A549 (cell line): ENCODE measurements at regions not wholly inside any gene's neighbourhood (a gene's known extent, or its start where the extent isn't known, plus 50 kb on each side); places are given as distances from the start of the nearest gene placed in this dataset.

Experiments
- ATAC-seq, 2 experiments: fragments of 200-7000 bp in 1 of 2; fragments of >200 bp in 1 of 2; cut with Nextera tagmentation in 1 of 2; cut with Tn5 transposase in 1 of 2; 3 replicates each; pipeline versions ENCODE4 v1.8.0 to v1.9.1; 2018 to 2020; ENCODE audit warnings: mild to moderate bottlenecking in 1 of 2, moderate library complexity in 1 of 2
- CTCF ChIA-PET: fragments of 300-600 bp; sonication (Branson Sonifier 250); formaldehyde crosslinking; extraction: SDS; loops from one replicate; lab custom pipeline; 2021; ENCODE audit warnings: antibody characterized with exemption, inconsistent platforms; lab: Yijun Ruan, JAX
- POLR2A ChIA-PET: fragments of 350-600 bp; formaldehyde crosslinking; extraction: SDS; loops from one replicate; lab custom pipeline; 2021; ENCODE audit warnings: antibody characterized with exemption, inconsistent platforms; lab: Yijun Ruan, JAX
- DNase-seq, 2 experiments: peaks; one replicate each; pipeline versions ENCODE4 v3.0.0 to v3.0.0-alpha.2; 2011 to 2016; ENCODE audit warnings: low read depth in 1 of 2, low spot score in 1 of 2
- FAIRE-seq: peaks from 2 replicates; lab custom pipeline; 2011; peaks lifted over from hg19 to GRCh38; lab: Jason Lieb, UNC
- H3K27ac ChIP-seq, 2 experiments: fragments of >200 bp; sonication (Bioruptor Twin); formaldehyde crosslinking; 3 replicates each; pipeline ENCODE4 v1.5.1; 2016 to 2017
- H3K4me1 ChIP-seq: fragments of >200 bp; sonication (Bioruptor Twin); formaldehyde crosslinking; 3 replicates; pipeline ENCODE4 v1.6.1; 2016
- H3K4me2 ChIP-seq: fragments of >200 bp; sonication (Bioruptor Twin); formaldehyde crosslinking; 3 replicates; pipeline ENCODE4 v1.6.1; 2016
- H3K4me3 ChIP-seq: fragments of >200 bp; sonication (Bioruptor Twin); formaldehyde crosslinking; 3 replicates; pipeline ENCODE4 v1.5.1; 2016
- H3K9me3 ChIP-seq: fragments of >200 bp; sonication (Bioruptor Twin); formaldehyde crosslinking; 3 replicates; pipeline ENCODE4 v1.6.1; 2016
- BHLHE40 ChIP-seq: IDR thresholded peaks from 2 replicates; pipeline ENCODE4 v1.6.1; 2012; ENCODE audit warnings: low read depth, low read length, inconsistent platforms
- CEBPB ChIP-seq, 2 experiments: fragments of >200 bp in 1 of 2; sonication (Bioruptor Twin) in 1 of 2; formaldehyde crosslinking in 1 of 2; IDR thresholded peaks; 2 replicates each; pipeline ENCODE4 v1.6.1; 2012 to 2016
- EHF ChIP-seq: fragments of 250-450 bp; sonication (Bioruptor Pico); IDR thresholded peaks from 2 replicates; pipeline ENCODE4 v1.5.0; 2020; ENCODE audit warnings: mild to moderate bottlenecking
- EHMT2 ChIP-seq: fragments of 200-600 bp; sonication (generic); IDR thresholded peaks from 2 replicates; pipeline ENCODE4 v1.6.1; 2016; ENCODE audit warnings: antibody characterized with exemption, low read depth, mild to moderate bottlenecking, moderate library complexity
- FOSB ChIP-seq: fragments of 250-450 bp; sonication (Bioruptor Pico); IDR thresholded peaks from 2 replicates; pipeline ENCODE4 v1.5.0; 2020; ENCODE audit warnings: mild to moderate bottlenecking, moderate library complexity
- FOXS1 ChIP-seq: fragments of 250-450 bp; sonication (Bioruptor Pico); IDR thresholded peaks from 2 replicates; pipeline ENCODE4 v1.5.0; 2020; ENCODE audit warnings: mild to moderate bottlenecking, moderate library complexity
- HOXB5 ChIP-seq: fragments of 250-450 bp; sonication (Bioruptor Pico); IDR thresholded peaks from 2 replicates; pipeline ENCODE4 v1.5.0; 2020; ENCODE audit warnings: mild to moderate bottlenecking, moderate library complexity
- JUN ChIP-seq, 2 experiments: fragments of >200 bp; sonication (Bioruptor Twin); formaldehyde crosslinking; IDR thresholded peaks; 2 replicates in 1 of 2; 3 replicates in 1 of 2; pipeline ENCODE4 v1.6.1; 2016 to 2017
- KDM1A ChIP-seq: fragments of 200-600 bp; sonication (generic); IDR thresholded peaks from 2 replicates; pipeline ENCODE4 v1.6.1; 2016; ENCODE audit warnings: low read depth, mild to moderate bottlenecking
- MAZ ChIP-seq: fragments of 150-350 bp; IDR thresholded peaks from 2 replicates; pipeline ENCODE4 v1.6.1; 2014; ENCODE audit warnings: antibody characterized with exemption, low read depth, low read length, borderline replicate concordance
- MYC ChIP-seq: IDR thresholded peaks from 2 replicates; pipeline ENCODE4 v1.6.1; 2012; ENCODE audit warnings: mild to moderate bottlenecking, inconsistent platforms, low read length, improper control_type of control experiment, borderline replicate concordance
- RARB ChIP-seq: fragments of 250-450 bp; sonication (Bioruptor Pico); IDR thresholded peaks from 2 replicates; pipeline ENCODE4 v1.8.0; 2021; ENCODE audit warnings: mild to moderate bottlenecking, moderate library complexity
- RFX5 ChIP-seq: fragments of 450-650 bp; IDR thresholded peaks from 2 replicates; pipeline ENCODE4 v1.7.1; 2014; ENCODE audit warnings: antibody characterized with exemption, mild to moderate bottlenecking, moderate library complexity
- SREBF2 ChIP-seq: fragments of 450-650 bp; IDR thresholded peaks from 2 replicates; pipeline ENCODE4 v1.6.1; 2014; ENCODE audit warnings: mild to moderate bottlenecking, moderate library complexity
- TFCP2L1 ChIP-seq: fragments of 250-450 bp; sonication (Bioruptor Pico); IDR thresholded peaks from 2 replicates; pipeline ENCODE4 v1.5.0; 2021; ENCODE audit warnings: mild to moderate bottlenecking
- TP53 ChIP-seq: fragments of 250-450 bp; sonication (Bioruptor Pico); IDR thresholded peaks from 2 replicates; pipeline ENCODE4 v1.5.0; 2021; ENCODE audit warnings: mild to moderate bottlenecking, moderate library complexity
- ZNF302 ChIP-seq: fragments of 250-450 bp; sonication (Bioruptor Pico); IDR thresholded peaks from 2 replicates; pipeline ENCODE4 v1.9.0; 2021; ENCODE audit warnings: inconsistent platforms, mild to moderate bottlenecking, moderate library complexity
- ZSCAN20 ChIP-seq: fragments of 250-450 bp; sonication (Bioruptor Pico); IDR thresholded peaks from 2 replicates; pipeline ENCODE4 v1.8.0; 2022; ENCODE audit warnings: mild to moderate bottlenecking, moderate library complexity
- WGBS: methylation state at CpG from one replicate; pipeline ENCODE4 v1.1.6; 2017; ENCODE audit errors: missing lambda C conversion rate; 5-methylcytosine and 5-hydroxymethylcytosine counted together
- TF ChIP-seq, protein P1 (sequence below): fragments of >200 bp; sonication (Bioruptor Twin); formaldehyde crosslinking; IDR thresholded peaks from 2 replicates; pipeline ENCODE4 v1.6.1; 2016
- TF ChIP-seq, protein P2 (sequence below): IDR thresholded peaks from 2 replicates; pipeline ENCODE4 v1.6.1; 2012
- TF ChIP-seq, protein P3 (sequence below): fragments of 450-650 bp; IDR thresholded peaks from 2 replicates; pipeline ENCODE4 v1.6.1; 2014; ENCODE audit warnings: antibody characterized with exemption
- TF ChIP-seq, protein P4 (sequence below): fragments of 250-450 bp; sonication (Bioruptor Pico); IDR thresholded peaks from 2 replicates; pipeline ENCODE4 v1.5.0; 2021; ENCODE audit warnings: mild to moderate bottlenecking, moderate library complexity, borderline replicate concordance
- TF ChIP-seq, protein P5 (sequence below): fragments of >200 bp; sonication (Bioruptor Twin); formaldehyde crosslinking; IDR thresholded peaks from 3 replicates; pipeline ENCODE4 v1.5.1; 2016
- TF ChIP-seq, protein P6 (sequence below): fragments of 250-450 bp; sonication (Bioruptor Pico); IDR thresholded peaks from 2 replicates; pipeline ENCODE4 v1.5.0; 2020; ENCODE audit warnings: low read depth, mild to moderate bottlenecking, moderate library complexity
- TF ChIP-seq, protein P7 (sequence below): IDR thresholded peaks from 2 replicates; pipeline ENCODE4 v1.6.1; 2012; ENCODE audit warnings: low read depth, borderline replicate concordance

DNA sequence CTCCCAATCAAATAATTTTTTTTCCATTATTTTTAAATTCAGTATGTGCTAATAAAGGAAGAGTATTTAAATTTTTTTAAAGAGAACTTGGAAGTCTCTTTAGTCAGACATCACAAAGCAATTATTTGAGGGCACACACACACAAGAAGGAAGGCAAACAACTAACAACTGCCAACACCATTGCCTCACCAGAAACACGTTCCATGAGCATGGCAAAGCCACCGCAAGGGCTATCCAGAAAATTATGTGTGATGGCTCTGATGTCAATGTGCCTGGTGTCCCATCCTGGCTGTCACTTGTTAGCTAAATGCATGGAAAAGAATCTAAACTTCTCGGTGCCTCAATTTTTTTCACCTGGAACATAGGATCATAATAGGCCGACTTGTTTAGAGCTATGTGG is 262.9 kb downstream of the SEC16B start:
- Histone ChIP-seq H3K27ac (no peak overlapping the region), H3K4me3 (no peak overlapping the region), H3K9me3 (no peaks in the 10 kb centered on the region), H3K4me2 (no peak overlapping the region), H3K4me1 (no peaks in the 10 kb centered on the region)
- ChIA-PET POLR2A (no interaction called here), CTCF (no interaction called here)
- no peak for FAIRE-seq
- WGBS, result 12% methylated on average over 4 of the region's 4 CpGs
- ATAC-seq, result no peak
- no peak for TF ChIP-seq HOXB5
- no peak for TF ChIP-seq CEBPB (IDR thresholded peaks at IDR 0.05)
- no peak for TF ChIP-seq SREBF2
- no peak for TF ChIP-seq RFX5
- TF ChIP-seq MAZ, result no peak
- TF ChIP-seq RARB (CRISPR knock-in tag), result no peak
- TF ChIP-seq, protein P1, sequence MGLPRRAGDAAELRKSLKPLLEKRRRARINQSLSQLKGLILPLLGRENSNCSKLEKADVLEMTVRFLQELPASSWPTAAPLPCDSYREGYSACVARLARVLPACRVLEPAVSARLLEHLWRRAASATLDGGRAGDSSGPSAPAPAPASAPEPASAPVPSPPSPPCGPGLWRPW, result no peak
- no peak for TF ChIP-seq FOXS1 (CRISPR knock-in tag)
- no peak for TF ChIP-seq JUN (IDR thresholded peaks at IDR 0.05)
- no peak for TF ChIP-seq TFCP2L1
- TF ChIP-seq, protein P2, sequence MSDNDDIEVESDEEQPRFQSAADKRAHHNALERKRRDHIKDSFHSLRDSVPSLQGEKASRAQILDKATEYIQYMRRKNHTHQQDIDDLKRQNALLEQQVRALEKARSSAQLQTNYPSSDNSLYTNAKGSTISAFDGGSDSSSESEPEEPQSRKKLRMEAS, result no peak
- no peak for DNase-seq

DNA sequence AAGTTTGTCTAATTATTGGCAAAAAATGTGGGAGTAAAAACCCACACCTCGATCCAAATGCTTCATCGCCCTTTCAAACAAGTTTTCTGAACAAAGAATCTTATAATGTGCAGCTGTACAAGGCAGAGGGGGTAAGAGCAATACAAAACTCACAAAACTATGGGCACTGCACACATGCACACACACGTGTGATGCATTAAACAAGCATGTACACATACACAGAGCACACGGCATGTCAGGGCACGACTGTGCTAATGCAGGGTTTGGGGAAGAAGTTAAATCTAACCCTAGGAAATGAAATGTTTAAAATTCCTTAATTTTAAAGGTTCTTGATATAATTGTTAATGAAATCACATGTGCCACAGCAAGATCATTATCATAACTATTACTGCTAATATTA is 264.0 kb downstream of the SEC16B start:
- POLR2A ChIA-PET, result no interaction called here
- no peak for ATAC-seq
- CTCF ChIA-PET, result no interaction called here

More for the DNA sequence above, 264.0 kb downstream of the SEC16B start:
- no peaks in the 10 kb centered on the region for H3K4me1 ChIP-seq
- no peak overlapping the region for H3K4me3 ChIP-seq
- FAIRE-seq (no peak), DNase-seq (no peak)
- 0% methylated on average over 5 of the region's 5 CpGs for WGBS
- no peak overlapping the region for H3K27ac ChIP-seq
- H3K9me3 ChIP-seq, result no peaks in the 10 kb centered on the region
- TF ChIP-seq, protein P3, sequence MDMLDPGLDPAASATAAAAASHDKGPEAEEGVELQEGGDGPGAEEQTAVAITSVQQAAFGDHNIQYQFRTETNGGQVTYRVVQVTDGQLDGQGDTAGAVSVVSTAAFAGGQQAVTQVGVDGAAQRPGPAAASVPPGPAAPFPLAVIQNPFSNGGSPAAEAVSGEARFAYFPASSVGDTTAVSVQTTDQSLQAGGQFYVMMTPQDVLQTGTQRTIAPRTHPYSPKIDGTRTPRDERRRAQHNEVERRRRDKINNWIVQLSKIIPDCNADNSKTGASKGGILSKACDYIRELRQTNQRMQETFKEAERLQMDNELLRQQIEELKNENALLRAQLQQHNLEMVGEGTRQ, result no peak
- TF ChIP-seq EHMT2, result no peak
- no peak for TF ChIP-seq ZNF302
- TF ChIP-seq, protein P4, sequence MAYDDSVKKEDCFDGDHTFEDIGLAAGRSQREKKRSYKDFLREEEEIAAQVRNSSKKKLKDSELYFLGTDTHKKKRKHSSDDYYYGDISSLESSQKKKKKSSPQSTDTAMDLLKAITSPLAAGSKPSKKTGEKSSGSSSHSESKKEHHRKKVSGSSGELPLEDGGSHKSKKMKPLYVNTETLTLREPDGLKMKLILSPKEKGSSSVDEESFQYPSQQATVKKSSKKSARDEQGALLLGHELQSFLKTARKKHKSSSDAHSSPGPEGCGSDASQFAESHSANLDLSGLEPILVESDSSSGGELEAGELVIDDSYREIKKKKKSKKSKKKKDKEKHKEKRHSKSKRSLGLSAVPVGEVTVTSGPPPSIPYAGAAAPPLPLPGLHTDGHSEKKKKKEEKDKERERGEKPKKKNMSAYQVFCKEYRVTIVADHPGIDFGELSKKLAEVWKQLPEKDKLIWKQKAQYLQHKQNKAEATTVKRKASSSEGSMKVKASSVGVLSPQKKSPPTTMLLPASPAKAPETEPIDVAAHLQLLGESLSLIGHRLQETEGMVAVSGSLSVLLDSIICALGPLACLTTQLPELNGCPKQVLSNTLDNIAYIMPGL (CRISPR knock-in tag), result no peak
- TF ChIP-seq, protein P5, sequence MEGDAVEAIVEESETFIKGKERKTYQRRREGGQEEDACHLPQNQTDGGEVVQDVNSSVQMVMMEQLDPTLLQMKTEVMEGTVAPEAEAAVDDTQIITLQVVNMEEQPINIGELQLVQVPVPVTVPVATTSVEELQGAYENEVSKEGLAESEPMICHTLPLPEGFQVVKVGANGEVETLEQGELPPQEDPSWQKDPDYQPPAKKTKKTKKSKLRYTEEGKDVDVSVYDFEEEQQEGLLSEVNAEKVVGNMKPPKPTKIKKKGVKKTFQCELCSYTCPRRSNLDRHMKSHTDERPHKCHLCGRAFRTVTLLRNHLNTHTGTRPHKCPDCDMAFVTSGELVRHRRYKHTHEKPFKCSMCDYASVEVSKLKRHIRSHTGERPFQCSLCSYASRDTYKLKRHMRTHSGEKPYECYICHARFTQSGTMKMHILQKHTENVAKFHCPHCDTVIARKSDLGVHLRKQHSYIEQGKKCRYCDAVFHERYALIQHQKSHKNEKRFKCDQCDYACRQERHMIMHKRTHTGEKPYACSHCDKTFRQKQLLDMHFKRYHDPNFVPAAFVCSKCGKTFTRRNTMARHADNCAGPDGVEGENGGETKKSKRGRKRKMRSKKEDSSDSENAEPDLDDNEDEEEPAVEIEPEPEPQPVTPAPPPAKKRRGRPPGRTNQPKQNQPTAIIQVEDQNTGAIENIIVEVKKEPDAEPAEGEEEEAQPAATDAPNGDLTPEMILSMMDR, result no peak
- no peak for TF ChIP-seq TP53 (CRISPR knock-in tag)
- TF ChIP-seq MYC, result no peak
- TF ChIP-seq ZSCAN20 (CRISPR knock-in tag), result no peak
- TF ChIP-seq, protein P1, result no peak
- no peak for TF ChIP-seq BHLHE40
- no peak for TF ChIP-seq KDM1A
- TF ChIP-seq RFX5, result no peak
- no peak for TF ChIP-seq FOSB (CRISPR knock-in tag)
- TF ChIP-seq EHF (CRISPR knock-in tag), result no peak
- TF ChIP-seq, protein P6, sequence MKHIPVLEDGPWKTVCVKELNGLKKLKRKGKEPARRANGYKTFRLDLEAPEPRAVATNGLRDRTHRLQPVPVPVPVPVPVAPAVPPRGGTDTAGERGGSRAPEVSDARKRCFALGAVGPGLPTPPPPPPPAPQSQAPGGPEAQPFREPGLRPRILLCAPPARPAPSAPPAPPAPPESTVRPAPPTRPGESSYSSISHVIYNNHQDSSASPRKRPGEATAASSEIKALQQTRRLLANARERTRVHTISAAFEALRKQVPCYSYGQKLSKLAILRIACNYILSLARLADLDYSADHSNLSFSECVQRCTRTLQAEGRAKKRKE (CRISPR knock-in tag), result no peak
- no peak for TF ChIP-seq JUN (IDR thresholded peaks at IDR 0.05)
- no peak for TF ChIP-seq MAZ
- TF ChIP-seq, protein P7, sequence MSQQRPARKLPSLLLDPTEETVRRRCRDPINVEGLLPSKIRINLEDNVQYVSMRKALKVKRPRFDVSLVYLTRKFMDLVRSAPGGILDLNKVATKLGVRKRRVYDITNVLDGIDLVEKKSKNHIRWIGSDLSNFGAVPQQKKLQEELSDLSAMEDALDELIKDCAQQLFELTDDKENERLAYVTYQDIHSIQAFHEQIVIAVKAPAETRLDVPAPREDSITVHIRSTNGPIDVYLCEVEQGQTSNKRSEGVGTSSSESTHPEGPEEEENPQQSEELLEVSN, result no peak
- TF ChIP-seq, all 56 proteins: peak for 0
- no peak overlapping the region for H3K4me2 ChIP-seq
